Stomach (tissue), 4 donors: ENCODE measurements at regions not wholly inside any gene's neighbourhood (a gene's known extent, or its start where the extent isn't known, plus 50 kb on each side); places are given as distances from the start of the nearest gene placed in this dataset.

Source experiments
- CTCF ChIP-seq, 7 experiments: fragments of 450-650 bp in 4 of 7; fragments of 200-600 bp in 3 of 7; sonication (generic) in 3 of 7; IDR thresholded peaks; one replicate each; pipeline ENCODE4 v1.5.1; 2016 to 2019; ENCODE audit warnings: antibody characterized with exemption in 7 of 7, control low read depth in 2 of 7, mild to moderate bottlenecking in 1 of 7
- EP300 ChIP-seq: sonication (generic); formaldehyde crosslinking; IDR thresholded peaks from one replicate; pipeline ENCODE4 v1.6.1; 2017; ENCODE audit warnings: antibody characterized with exemption
- POLR2A ChIP-seq, 4 donors: fragments of 450-650 bp; IDR thresholded peaks; one replicate each; pipeline ENCODE4 v1.6.1; 2016; ENCODE audit warnings: antibody characterized with exemption in 4 of 4, control low read depth in 2 of 4, mild to moderate bottlenecking in 1 of 4, moderate library complexity in 1 of 4
- POLR2AphosphoS5 ChIP-seq, 3 donors: sonication (generic); formaldehyde crosslinking; IDR thresholded peaks; one replicate each; pipeline ENCODE4 v1.6.1; 2016; ENCODE audit warnings: antibody characterized with exemption in 3 of 3

DNA sequence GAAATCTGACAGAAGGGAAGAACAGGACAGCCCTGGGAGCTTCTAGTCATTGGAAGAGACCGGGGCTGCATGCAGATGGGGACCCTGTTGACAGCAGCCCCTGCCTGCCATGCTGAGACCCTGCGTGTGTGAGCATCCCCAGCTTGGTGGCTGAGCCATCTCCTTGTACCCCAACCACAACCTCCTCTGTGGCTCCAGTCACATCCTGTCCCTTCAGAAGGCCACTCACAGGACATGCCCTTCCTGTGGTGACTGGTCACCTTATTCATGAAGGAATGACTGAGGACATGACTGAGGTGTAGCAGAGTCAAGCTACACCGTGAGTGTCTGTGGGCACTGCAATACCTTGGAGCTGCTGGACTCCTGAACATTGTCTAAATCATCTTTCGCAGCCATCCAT is 141.8 kb upstream of the ERRFI1 start:
- TF ChIP-seq EP300 (no peak), CTCF (IDR thresholded peaks at IDR 0.05) (no peak), POLR2AphosphoS5 (IDR thresholded peaks at IDR 0.05) (no peak), POLR2A (IDR thresholded peaks at IDR 0.05) (no peak)
